ENCODE measurements at regions not wholly inside any gene's neighbourhood (a gene's known extent, or its start where the extent isn't known, plus 50 kb on each side); places are given as distances from the start of the nearest gene placed in this dataset.

DNA sequence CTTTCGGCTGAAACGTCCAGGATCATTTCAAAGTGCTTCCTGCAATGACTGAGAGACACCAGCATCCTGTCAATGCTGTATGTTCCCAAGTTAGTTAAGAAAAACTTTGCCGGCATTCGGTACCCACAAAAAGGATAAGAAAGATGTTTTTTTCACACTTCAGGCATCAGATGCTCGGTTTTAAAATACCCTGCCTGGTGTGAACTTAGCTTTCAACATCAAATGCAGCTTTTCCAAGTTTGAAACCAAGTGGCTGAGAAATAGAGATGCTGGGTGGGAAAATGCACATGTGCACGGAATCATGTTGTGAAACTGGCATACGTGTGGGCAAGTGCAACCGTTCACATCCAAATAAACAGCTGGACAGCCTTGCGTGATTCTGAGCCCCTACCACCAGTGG is 254.9 kb upstream of the IGF1R start:
- TF ChIP-seq POLR2AphosphoS5 (IDR thresholded peaks at IDR 0.05; ENCODE audit: borderline replicate concordance, low read depth, low read length) (no peak), EZH2 (IDR thresholded peaks at IDR 0.05) (no peak)
